ENCODE measurements at regions not wholly inside any gene's neighbourhood (a gene's known extent, or its start where the extent isn't known, plus 50 kb on each side); places are given as distances from the start of the nearest gene placed in this dataset.

- TF ChIP-seq CTCF (IDR thresholded peaks at IDR 0.05; ENCODE audit: low read depth, low read length, poor library complexity, severe bottlenecking) (no peak), EZH2phosphoT487 (IDR thresholded peaks at IDR 0.05; ENCODE audit: borderline replicate concordance, low read length) (no peak)
Measured at GRCh38 chr5:36390640-36391039, 88.9 kb upstream of the RANBP3L start.

All from DOHH2 (cell line).